ENCODE measurements at regions not wholly inside any gene's neighbourhood (a gene's known extent, or its start where the extent isn't known, plus 50 kb on each side); places are given as distances from the start of the nearest gene placed in this dataset.
"Not testable (repeated sequence)": the region's sequence is repeated elsewhere in the genome, so short reads cannot be mapped to it uniquely, and the experiment has no call there.

GRCh38 chr4:186775902-186776301 is 52.2 kb upstream of the FAT1 start:
- DNase-seq = no peak

GRCh38 chr4:186778134-186778533 is 54.5 kb upstream of the FAT1 start:
- DNase-seq = no peak

- no peak for DNase-seq
Measured at GRCh38 chr4:186780291-186781031, 56.8 kb upstream of the FAT1 start.

- DNase-seq = no peak
Measured at GRCh38 chr4:186781032-186781917, 57.6 kb upstream of the FAT1 start.

GRCh38 chr4:186782302-186782701 is 58.6 kb upstream of the FAT1 start:
- no peak for DNase-seq

- DNase-seq = no peak
Measured at GRCh38 chr4:186787536-186787935, 63.9 kb upstream of the FAT1 start.

- DNase-seq = no peak
Measured at GRCh38 chr4:186789651-186790050, 66.0 kb upstream of the FAT1 start.

- no peak for DNase-seq
Measured at GRCh38 chr4:186790630-186791029, 67.0 kb upstream of the FAT1 start.

GRCh38 chr4:186792728-186793366 is 69.2 kb upstream of the FAT1 start:
- no peak for DNase-seq

GRCh38 chr4:186798951-186799659 is 75.4 kb upstream of the FAT1 start:
- no peak for DNase-seq

- DNase-seq = no peak
Measured at GRCh38 chr4:186805020-186805820, 81.6 kb upstream of the FAT1 start.

- DNase-seq = not testable (repeated sequence)
Measured at GRCh38 chr4:186805917-186806316, 82.3 kb upstream of the FAT1 start.

- no peak for DNase-seq
Measured at GRCh38 chr4:186806679-186807421, 83.2 kb upstream of the FAT1 start.

GRCh38 chr4:186807808-186808629 is 84.4 kb upstream of the FAT1 start:
- DNase-seq = no peak

- no peak for DNase-seq
Measured at GRCh38 chr4:186808630-186809018, 85.0 kb upstream of the FAT1 start.

GRCh38 chr4:186809070-186809469 is 85.4 kb upstream of the FAT1 start:
- no peak for DNase-seq

GRCh38 chr4:186810613-186811150 is 87.0 kb upstream of the FAT1 start:
- DNase-seq = no peak

- DNase-seq = no peak
Measured at GRCh38 chr4:186812592-186812991, 88.9 kb upstream of the FAT1 start.

GRCh38 chr4:186813377-186814068 is 89.9 kb upstream of the FAT1 start:
- no peak for DNase-seq
